ENCODE measurements at regions not wholly inside any gene's neighbourhood (a gene's known extent, or its start where the extent isn't known, plus 50 kb on each side); places are given as distances from the start of the nearest gene placed in this dataset.

DNA sequence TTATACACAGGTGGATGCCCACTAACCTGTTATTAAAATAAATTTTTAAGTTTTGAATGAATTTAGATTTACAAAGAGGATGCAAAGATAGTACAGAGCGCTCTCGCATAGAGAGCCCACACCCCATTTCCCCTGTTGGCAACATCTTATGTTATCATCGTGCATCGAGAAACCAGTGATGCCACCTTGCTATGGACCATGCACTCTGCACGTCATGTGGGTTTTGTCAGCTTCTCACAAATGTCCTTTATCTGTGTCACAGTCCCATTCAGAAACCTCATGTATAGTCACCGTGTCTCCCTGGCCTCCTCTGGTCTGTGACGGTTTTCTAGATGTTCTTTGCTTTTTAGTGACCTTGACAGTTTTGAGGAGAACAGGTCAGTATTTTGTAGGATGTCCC lies 60.0 kb downstream of the ING1 start:
- TF ChIP-seq, protein P1, sequence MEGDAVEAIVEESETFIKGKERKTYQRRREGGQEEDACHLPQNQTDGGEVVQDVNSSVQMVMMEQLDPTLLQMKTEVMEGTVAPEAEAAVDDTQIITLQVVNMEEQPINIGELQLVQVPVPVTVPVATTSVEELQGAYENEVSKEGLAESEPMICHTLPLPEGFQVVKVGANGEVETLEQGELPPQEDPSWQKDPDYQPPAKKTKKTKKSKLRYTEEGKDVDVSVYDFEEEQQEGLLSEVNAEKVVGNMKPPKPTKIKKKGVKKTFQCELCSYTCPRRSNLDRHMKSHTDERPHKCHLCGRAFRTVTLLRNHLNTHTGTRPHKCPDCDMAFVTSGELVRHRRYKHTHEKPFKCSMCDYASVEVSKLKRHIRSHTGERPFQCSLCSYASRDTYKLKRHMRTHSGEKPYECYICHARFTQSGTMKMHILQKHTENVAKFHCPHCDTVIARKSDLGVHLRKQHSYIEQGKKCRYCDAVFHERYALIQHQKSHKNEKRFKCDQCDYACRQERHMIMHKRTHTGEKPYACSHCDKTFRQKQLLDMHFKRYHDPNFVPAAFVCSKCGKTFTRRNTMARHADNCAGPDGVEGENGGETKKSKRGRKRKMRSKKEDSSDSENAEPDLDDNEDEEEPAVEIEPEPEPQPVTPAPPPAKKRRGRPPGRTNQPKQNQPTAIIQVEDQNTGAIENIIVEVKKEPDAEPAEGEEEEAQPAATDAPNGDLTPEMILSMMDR (IDR thresholded peaks at IDR 0.05; ENCODE audit: low read depth, low read length, missing control alignments), result no peak
- in situ Hi-C loops (cut with HindIII; ENCODE audit: low pct_ligation_motif_present, low sequenced_read_pairs), result no loop called here
- Histone ChIP-seq H3K27ac (no peak overlapping the region), H3K4me3 (ENCODE audit: low read depth, low read length) (no peak overlapping the region), H3K27me3 (replicated peaks) (no peaks in the 10 kb centered on the region), H3K36me3 (replicated peaks) (no peaks in the 10 kb centered on the region)
- DNase-seq, result no peak

DNA sequence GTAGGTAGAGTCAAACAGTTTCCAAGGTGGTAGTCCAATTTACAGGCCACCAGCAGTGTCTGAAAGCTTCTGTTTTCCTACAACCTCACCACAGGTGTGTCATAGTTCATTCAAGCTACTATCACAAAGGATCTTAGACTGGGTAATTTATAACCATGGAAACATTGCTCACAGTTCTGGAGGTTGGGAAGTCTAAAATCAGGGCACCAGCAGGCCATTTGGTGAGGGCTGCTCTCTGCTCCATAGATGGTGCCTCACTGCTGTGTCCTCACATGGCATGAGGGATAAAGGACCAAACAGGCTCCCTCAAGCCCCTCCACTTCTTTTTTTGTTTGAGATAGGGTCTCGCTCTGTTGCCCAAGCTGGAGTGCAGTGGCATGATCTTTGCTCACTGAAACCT lies 60.6 kb downstream of the ING1 start:
- Histone ChIP-seq H3K27me3 (replicated peaks) (no peaks in the 10 kb centered on the region), H3K36me3 (replicated peaks) (no peaks in the 10 kb centered on the region), H3K27ac (no peak overlapping the region), H3K4me3 (ENCODE audit: low read depth, low read length) (no peak overlapping the region)
- in situ Hi-C loops (cut with HindIII; ENCODE audit: low pct_ligation_motif_present, low sequenced_read_pairs), result no loop called here
- TF ChIP-seq, protein P1 (IDR thresholded peaks at IDR 0.05; ENCODE audit: low read depth, low read length, missing control alignments), result no peak
- DNase-seq, result no peak

DNA sequence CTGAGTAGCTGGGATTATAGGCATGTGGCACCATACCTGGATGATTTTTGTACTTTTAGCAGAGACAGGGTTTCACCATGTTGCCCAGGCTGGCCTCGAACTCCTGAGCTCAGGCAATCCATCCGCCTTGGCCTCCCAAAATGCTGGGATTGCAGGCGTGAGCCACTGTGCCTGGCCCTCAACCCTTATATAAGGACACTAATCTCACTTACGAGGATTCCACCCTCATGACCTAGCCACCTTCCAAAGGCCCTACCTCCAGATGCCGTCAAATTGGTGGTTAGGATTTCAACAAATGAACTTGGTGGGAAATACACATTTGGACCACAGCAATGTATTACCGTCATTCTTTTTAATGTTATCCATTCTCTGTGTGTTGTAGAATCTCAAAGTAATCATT lies 61.0 kb downstream of the ING1 start:
- Histone ChIP-seq H3K36me3 (replicated peaks) (no peaks in the 10 kb centered on the region), H3K27me3 (replicated peaks) (no peaks in the 10 kb centered on the region), H3K4me3 (ENCODE audit: low read depth, low read length) (no peak overlapping the region), H3K27ac (no peak overlapping the region)
- in situ Hi-C loops (cut with HindIII; ENCODE audit: low pct_ligation_motif_present, low sequenced_read_pairs), result no loop called here
- no peak for DNase-seq
- TF ChIP-seq, protein P1 (IDR thresholded peaks at IDR 0.05; ENCODE audit: low read depth, low read length, missing control alignments), result no peak

DNA sequence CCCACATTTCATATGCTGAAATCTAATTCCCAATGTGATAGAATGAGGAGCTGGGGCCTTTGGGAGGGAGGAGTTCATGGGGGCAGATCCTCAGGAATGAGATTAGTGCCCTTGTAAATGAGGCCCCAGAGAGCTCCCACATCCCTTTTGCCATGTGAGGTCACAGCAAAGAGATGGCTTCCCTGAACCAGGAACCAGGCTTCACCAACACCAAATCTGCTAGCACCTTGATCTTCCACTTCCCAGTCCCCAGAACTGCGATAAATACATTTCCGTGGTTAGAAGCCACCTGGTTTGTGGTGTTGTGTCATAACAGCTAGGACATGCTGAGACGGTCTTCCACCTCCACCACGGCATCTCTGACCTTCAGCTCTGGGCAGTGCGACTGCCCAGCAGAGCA lies 62.1 kb downstream of the ING1 start:
- TF ChIP-seq, protein P1 (IDR thresholded peaks at IDR 0.05; ENCODE audit: low read depth, low read length, missing control alignments), result no peak
- no peak overlapping the region for H3K4me3 ChIP-seq (ENCODE audit: low read depth, low read length)
- H3K27me3 ChIP-seq (replicated peaks), result no peaks in the 10 kb centered on the region
- H3K36me3 ChIP-seq (replicated peaks), result no peaks in the 10 kb centered on the region
- no peak for DNase-seq
- in situ Hi-C loops (cut with HindIII; ENCODE audit: low pct_ligation_motif_present, low sequenced_read_pairs), result no loop called here
- H3K27ac ChIP-seq, result no peak overlapping the region

DNA sequence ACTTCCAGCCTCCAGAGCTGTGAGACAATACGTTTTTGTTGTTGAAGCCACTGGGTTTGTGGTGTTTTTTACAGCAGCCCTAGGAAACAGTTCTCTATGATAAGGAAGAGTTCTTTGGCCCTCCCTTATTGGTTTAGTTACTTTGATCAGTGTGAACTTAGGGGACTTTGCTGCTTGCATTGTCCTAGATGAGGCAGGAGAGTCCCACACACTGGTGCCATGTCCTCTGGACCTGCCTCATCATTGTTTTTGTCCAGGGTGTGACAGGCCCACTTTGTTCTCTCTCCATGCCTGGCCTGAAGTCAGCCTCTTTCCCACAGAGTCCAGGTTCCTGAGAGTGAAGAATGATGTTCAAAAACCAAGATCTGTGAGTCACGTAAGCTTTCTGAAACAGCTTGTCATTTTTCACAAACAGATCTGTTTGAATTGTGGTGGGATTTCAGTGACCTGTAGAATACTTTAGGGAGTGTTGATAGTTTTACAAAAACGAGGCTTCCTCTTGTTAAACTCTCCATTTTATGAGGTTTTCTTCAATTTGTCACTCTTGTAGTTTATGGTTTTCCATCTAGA lies 63.8 kb downstream of the ING1 start:
- no peak overlapping the region for H3K27ac ChIP-seq
- no peaks in the 10 kb centered on the region for H3K36me3 ChIP-seq (replicated peaks)
- no peak for DNase-seq
- H3K27me3 ChIP-seq (replicated peaks), result no peaks in the 10 kb centered on the region
- TF ChIP-seq, protein P1 (IDR thresholded peaks at IDR 0.05; ENCODE audit: low read depth, low read length, missing control alignments), result no peak
- H3K4me3 ChIP-seq (ENCODE audit: low read depth, low read length), result no peak overlapping the region
- in situ Hi-C loops (cut with HindIII; ENCODE audit: low pct_ligation_motif_present, low sequenced_read_pairs), result no loop called here

DNA sequence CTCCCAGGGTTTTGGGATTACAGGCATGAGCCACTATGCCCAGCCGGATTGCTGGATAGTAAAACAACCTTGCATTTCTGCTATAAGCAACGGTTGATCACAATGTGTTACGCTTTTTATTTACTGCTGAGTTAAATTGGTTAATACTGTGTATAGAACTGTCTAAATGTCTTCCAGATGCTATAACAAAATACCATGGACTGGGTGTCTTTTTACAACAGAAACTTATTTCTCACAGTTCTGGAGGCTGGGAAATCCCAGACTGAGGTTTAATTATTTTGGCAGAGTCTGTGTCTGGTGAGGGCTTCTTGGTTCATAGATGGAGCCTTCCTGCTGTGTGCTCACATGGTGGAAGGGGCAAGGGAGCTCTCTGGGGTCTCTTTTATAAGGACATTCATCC lies 65.5 kb downstream of the ING1 start:
- Histone ChIP-seq H3K27ac (no peak overlapping the region), H3K27me3 (replicated peaks) (no peaks in the 10 kb centered on the region), H3K36me3 (replicated peaks) (no peaks in the 10 kb centered on the region), H3K4me3 (ENCODE audit: low read depth, low read length) (no peak overlapping the region)
- in situ Hi-C loops (cut with HindIII; ENCODE audit: low pct_ligation_motif_present, low sequenced_read_pairs), result no loop called here
- no peak for DNase-seq
- TF ChIP-seq, protein P1 (IDR thresholded peaks at IDR 0.05; ENCODE audit: low read depth, low read length, missing control alignments), result no peak
